GM18499 (cell line): ENCODE measurements at regions not wholly inside any gene's neighbourhood (a gene's known extent, or its start where the extent isn't known, plus 50 kb on each side); places are given as distances from the start of the nearest gene placed in this dataset.

ENCODE experiments used
- ATAC-seq: cut with Tn5 transposase; IDR thresholded peaks from one replicate; pipeline ENCODE4 v1.9.1; 2021; ENCODE audit warnings: moderate number of reproducible peaks; ENCODE audit not compliant: insufficient read depth, unreplicated experiment

- ATAC-seq = no peak
Observed at GRCh38 chr13:22320991-22321390, 650.1 kb downstream of the FGF9 start.

- ATAC-seq = no peak
Observed at GRCh38 chr13:22325761-22326160, 654.9 kb downstream of the FGF9 start.

- ATAC-seq = no peak
Observed at GRCh38 chr13:22332416-22332815, 661.5 kb downstream of the FGF9 start.

GRCh38 chr13:22336460-22336859 lies 665.6 kb downstream of the FGF9 start:
- ATAC-seq = no peak

GRCh38 chr13:22357132-22357531 lies 686.3 kb downstream of the FGF9 start:
- no peak for ATAC-seq

- ATAC-seq = no peak
Observed at GRCh38 chr13:22369090-22369489, 698.2 kb downstream of the FGF9 start.

- ATAC-seq = no peak
Observed at GRCh38 chr13:22369840-22370239, 699.0 kb downstream of the FGF9 start.

GRCh38 chr13:22372261-22372660 lies 701.4 kb downstream of the FGF9 start:
- no peak for ATAC-seq

- ATAC-seq = no peak
Observed at GRCh38 chr13:22375151-22375550, 704.3 kb downstream of the FGF9 start.

GRCh38 chr13:22387899-22388298 lies 717.0 kb downstream of the FGF9 start:
- ATAC-seq = no peak

GRCh38 chr13:22399801-22400420 lies 729.0 kb downstream of the FGF9 start:
- ATAC-seq = no peak

- no peak for ATAC-seq
Observed at GRCh38 chr13:22402682-22403081, 731.8 kb downstream of the FGF9 start.

- no peak for ATAC-seq
Observed at GRCh38 chr13:22403144-22403543, 732.3 kb downstream of the FGF9 start.

- no peak for ATAC-seq
Observed at GRCh38 chr13:22405891-22406290, 735.0 kb downstream of the FGF9 start.

GRCh38 chr13:22412452-22412851 lies 741.6 kb downstream of the FGF9 start:
- no peak for ATAC-seq

GRCh38 chr13:22422023-22422422 lies 751.1 kb downstream of the FGF9 start:
- no peak for ATAC-seq

- ATAC-seq = no peak
Observed at GRCh38 chr13:22422712-22423111, 751.8 kb downstream of the FGF9 start.

- ATAC-seq = no peak
Observed at GRCh38 chr13:22423261-22423660, 752.4 kb downstream of the FGF9 start.

GRCh38 chr13:22425087-22425486 lies 754.2 kb downstream of the FGF9 start:
- no peak for ATAC-seq

- no peak for ATAC-seq
Observed at GRCh38 chr13:22427066-22427465, 753.7 kb upstream of the SGCG start.

- ATAC-seq = no peak
Observed at GRCh38 chr13:22427783-22428182, 753.0 kb upstream of the SGCG start.

- ATAC-seq = no peak
Observed at GRCh38 chr13:22428188-22428828, 752.5 kb upstream of the SGCG start.
